GM12878 (cell line): ENCODE measurements at regions not wholly inside any gene's neighbourhood (a gene's known extent, or its start where the extent isn't known, plus 50 kb on each side); places are given as distances from the start of the nearest gene placed in this dataset.
"Not testable (repeated sequence)": the region's sequence is repeated elsewhere in the genome, so short reads cannot be mapped to it uniquely, and the experiment has no call there.

Experiments
- ATAC-seq: fragments of 200-7000 bp; cut with Tn5 transposase; 3 replicates; pipeline ENCODE4 v1.9.1; 2020; ENCODE audit warnings: mild to moderate bottlenecking, moderate library complexity
- BruUV-seq: library from RNA; stranded (reverse); fragments of 400-500 nt; replicated peaks from 2 replicates; lab custom pipeline; 2021; lab: Mats Ljungman, UMichigan
- CTCF ChIA-PET: fragments of 300-600 bp; sonication (Branson Sonifier 250); formaldehyde crosslinking; extraction: SDS; loops from one replicate; lab custom pipeline; 2021; ENCODE audit warnings: inconsistent platforms; lab: Yijun Ruan, JAX
- POLR2A ChIA-PET: fragments of 350-600 bp; formaldehyde crosslinking; extraction: SDS; loops from one replicate; lab custom pipeline; 2021; ENCODE audit warnings: inconsistent platforms; lab: Charles Lee
- RAD21 ChIA-PET: fragments of 300-600 bp; sonication (Branson Sonifier 250); formaldehyde crosslinking; loops from one replicate; lab custom pipeline; 2023; ENCODE audit warnings: antibody characterized with exemption; ENCODE audit not compliant: unreplicated experiment; lab: Charles Lee
- SMC1A ChIA-PET: fragments of 300-600 bp; sonication (Branson Sonifier 250); formaldehyde crosslinking; loops from one replicate; lab custom pipeline; 2023; ENCODE audit not compliant: unreplicated experiment, uncharacterized antibody; lab: Charles Lee
- DNase-seq: peaks from one replicate; pipeline ENCODE4 v3.0.0-alpha.2; 2011; ENCODE audit warnings: low read depth, low spot score
- FAIRE-seq: peaks from 3 replicates; lab custom pipeline; 2011; peaks lifted over from hg19 to GRCh38; lab: Jason Lieb, UNC
- H2AFZ ChIP-seq: 2 replicates; pipeline ENCODE4 v1.6.0; 2011; ENCODE audit warnings: low read depth, low read length, control low read depth; ENCODE audit not compliant: control insufficient read depth
- H3K27ac ChIP-seq: 2 replicates; pipeline ENCODE4 v1.5.1; 2011; ENCODE audit warnings: control low read depth; ENCODE audit not compliant: control insufficient read depth, insufficient read depth
- H3K27me3 ChIP-seq, 2 experiments: replicated peaks in 1 of 2; 2 replicates each; pipeline versions ENCODE4 v1.6.0 to v1.6.1; 2011; ENCODE audit warnings: low read length in 1 of 2; ENCODE audit not compliant: control insufficient read depth in 2 of 2, insufficient read depth in 2 of 2
- H3K36me3 ChIP-seq, 2 experiments: 2 replicates each; pipeline ENCODE4 v1.5.1; 2011; ENCODE audit warnings: low read length in 1 of 2; ENCODE audit not compliant: control insufficient read depth in 2 of 2, insufficient read depth in 2 of 2
- H3K4me1 ChIP-seq: 2 replicates; pipeline ENCODE4 v1.6.1; 2011; ENCODE audit warnings: mild to moderate bottlenecking, low read length, moderate library complexity, mixed read lengths; ENCODE audit not compliant: control insufficient read depth, insufficient read depth
- H3K4me2 ChIP-seq: 2 replicates; pipeline ENCODE4 v1.6.0; 2011; ENCODE audit warnings: control low read depth; ENCODE audit not compliant: control insufficient read depth, insufficient read depth
- H3K4me3 ChIP-seq: fragments of 200-600 bp; sonication (generic); 2 replicates; pipeline ENCODE4 v1.5.1; 2016
- H3K79me2 ChIP-seq: 2 replicates; pipeline ENCODE4 v1.6.0; 2011; ENCODE audit warnings: low read length; ENCODE audit not compliant: control insufficient read depth, insufficient read depth
- H3K9ac ChIP-seq: 2 replicates; pipeline ENCODE4 v1.8.0; 2011; ENCODE audit warnings: low read length, control low read depth, mixed read lengths; ENCODE audit not compliant: control insufficient read depth, insufficient read depth
- H3K9me3 ChIP-seq: replicated peaks from 3 replicates; pipeline ENCODE4 v1.5.1; 2011; ENCODE audit warnings: mild to moderate bottlenecking, low read length; ENCODE audit not compliant: control insufficient read depth, insufficient read depth
- H4K20me1 ChIP-seq: 2 replicates; pipeline ENCODE4 v1.6.0; 2011; ENCODE audit not compliant: control insufficient read depth, insufficient read depth
- CTCF ChIP-seq, 3 experiments: IDR thresholded peaks in 2 of 3; conservative IDR thresholded peaks in 1 of 3; 2 replicates each; pipeline ENCODE4 v1.5.1; 2011; ENCODE audit warnings: low read depth in 3 of 3, low read length in 3 of 3, mild to moderate bottlenecking in 3 of 3, control low read depth in 2 of 3, moderate library complexity in 2 of 3, inconsistent platforms in 1 of 3, mixed read lengths in 1 of 3; ENCODE audit not compliant: control insufficient read depth in 2 of 3, insufficient read depth in 1 of 3; ENCODE audit errors: extremely low read depth in 1 of 3
- RAD21 ChIP-seq: IDR thresholded peaks from 2 replicates; pipeline ENCODE4 v1.6.1; 2011; ENCODE audit warnings: mild to moderate bottlenecking, low read depth, low read length, moderate library complexity; ENCODE audit not compliant: insufficient read depth
- TCF3 ChIP-seq: IDR thresholded peaks from 2 replicates; pipeline ENCODE4 v1.6.1; 2012; ENCODE audit warnings: low read depth, mild to moderate bottlenecking, low read length, borderline replicate concordance; ENCODE audit not compliant: insufficient read depth
- WGBS: methylation state at CpG from one replicate; pipeline ENCODE4 v1.1.6; 2016; ENCODE audit warnings: low lambda C conversion rate; ENCODE audit not compliant: insufficient replicate concordance, insufficient coverage; ENCODE audit errors: missing lambda C conversion rate; 5-methylcytosine and 5-hydroxymethylcytosine counted together
- in situ Hi-C: fragments of 300-500 bp; cut with MboI; formaldehyde crosslinking; loops from 9 replicates; pipeline ENCODE4 v1.14.3; 2018; ENCODE audit warnings: mixed read lengths
- intact Hi-C: fragments of 100-400 bp; cut with micrococcal nuclease; formaldehyde crosslinking; loops from one replicate; pipeline ENCODE4 v1.14.2; 2022; ENCODE audit not compliant: unreplicated experiment

GRCh38 chr14:106011631-106012360, 485.4 kb downstream of the TMEM121 start:
- CTCF ChIA-PET, H3K4me2 ChIP-seq, H4K20me1 ChIP-seq, ATAC-seq, H2AFZ ChIP-seq, H3K79me2 ChIP-seq, H3K4me1 ChIP-seq, RAD21 ChIA-PET, DNase-seq, BruUV-seq, H3K36me3 ChIP-seq, H3K27ac ChIP-seq, FAIRE-seq, H3K9ac ChIP-seq, H3K9me3 ChIP-seq, H3K4me3 ChIP-seq, intact Hi-C loops, SMC1A ChIA-PET, POLR2A ChIA-PET, H3K27me3 ChIP-seq: not testable (repeated sequence)
- in situ Hi-C loops: loop anchor here (25.0 kb wide), 1 partner anchor 349 kb away; no protein-coding TSS in a partner anchor
- 7% methylated on average over 3 of the region's 22 CpGs for WGBS
- TF ChIP-seq TCF3: 0 out of 2 replicates have a peak, but pooled peaks have one; percentile 26
- TF ChIP-seq RAD21: peak; percentile 49
- peak in 1 of 3 experiments; percentile 22; a peak in 1 of 6 replicates for TF ChIP-seq CTCF (IDR thresholded peaks at IDR 0.05 in 2 of 3, conservative IDR thresholded peaks at IDR 0.05 in 1 of 3; ENCODE audit: control insufficient read depth in 2 of 3, extremely low read depth in 1 of 3, insufficient read depth in 1 of 3, low read depth in 3 of 3, low read length in 3 of 3)

- H3K4me2 ChIP-seq, H3K79me2 ChIP-seq, H3K9ac ChIP-seq, RAD21 ChIA-PET, H2AFZ ChIP-seq, ATAC-seq, BruUV-seq, H3K27me3 ChIP-seq, H3K4me3 ChIP-seq, H3K27ac ChIP-seq, SMC1A ChIA-PET, H3K4me1 ChIP-seq, H4K20me1 ChIP-seq, intact Hi-C loops, CTCF ChIA-PET, FAIRE-seq, H3K9me3 ChIP-seq, POLR2A ChIA-PET, DNase-seq, H3K36me3 ChIP-seq: not testable (repeated sequence)
- 41% methylated on average over 2 of the region's 3 CpGs for WGBS
- in situ Hi-C loops: loop anchor here (25.0 kb wide), 1 partner anchor 350 kb away; no protein-coding TSS in a partner anchor
These were observed 486.0 kb downstream of the TMEM121 start for GRCh38 chr14:106012361-106012725.
